MV-4-11 (cell line): ENCODE measurements at regions not wholly inside any gene's neighbourhood (a gene's known extent, or its start where the extent isn't known, plus 50 kb on each side); places are given as distances from the start of the nearest gene placed in this dataset.

Experiments
- DNase-seq: peaks from one replicate; lab custom pipeline; 2025; lab: John Stamatoyannopoulos, UW

- no peak for DNase-seq
Observed at GRCh38 chr1:57722285-57722978, 298.6 kb upstream of the DAB1 start.

- DNase-seq, result no peak
Observed at GRCh38 chr1:57721001-57721400, 297.1 kb upstream of the DAB1 start.

GRCh38 chr1:57719274-57719673, 295.4 kb upstream of the DAB1 start:
- peak; percentile 6 for DNase-seq

GRCh38 chr1:57713501-57713900, 289.6 kb upstream of the DAB1 start:
- no peak for DNase-seq

- DNase-seq, result no peak
Observed at GRCh38 chr1:57712846-57713245, 289.0 kb upstream of the DAB1 start.

- no peak for DNase-seq
Observed at GRCh38 chr1:57711326-57711725, 287.5 kb upstream of the DAB1 start.

GRCh38 chr1:57707631-57708030, 283.8 kb upstream of the DAB1 start:
- no peak for DNase-seq

GRCh38 chr1:57704811-57705210, 281.0 kb upstream of the DAB1 start:
- DNase-seq, result no peak

GRCh38 chr1:57704231-57704630, 280.4 kb upstream of the DAB1 start:
- no peak for DNase-seq

GRCh38 chr1:57696904-57697303, 273.0 kb upstream of the DAB1 start:
- DNase-seq, result no peak

- no peak for DNase-seq
Observed at GRCh38 chr1:57696043-57696442, 272.2 kb upstream of the DAB1 start.

- no peak for DNase-seq
Observed at GRCh38 chr1:57686306-57686705, 262.4 kb upstream of the DAB1 start.

GRCh38 chr1:57683037-57683942, 259.4 kb upstream of the DAB1 start:
- no peak for DNase-seq

- peak; percentile 32 for DNase-seq
Observed at GRCh38 chr1:57678138-57678537, 254.3 kb upstream of the DAB1 start.

GRCh38 chr1:57675776-57676175, 251.9 kb upstream of the DAB1 start:
- no peak for DNase-seq

GRCh38 chr1:57674801-57675200, 250.9 kb upstream of the DAB1 start:
- DNase-seq, result peak; percentile 89

- DNase-seq, result no peak
Observed at GRCh38 chr1:57672346-57673140, 248.7 kb upstream of the DAB1 start.

- no peak for DNase-seq
Observed at GRCh38 chr1:57671750-57672149, 247.9 kb upstream of the DAB1 start.

GRCh38 chr1:57659804-57660203, 235.9 kb upstream of the DAB1 start:
- no peak for DNase-seq

GRCh38 chr1:57655161-57655560, 231.3 kb upstream of the DAB1 start:
- DNase-seq, result no peak

GRCh38 chr1:57644667-57645066, 220.8 kb upstream of the DAB1 start:
- no peak for DNase-seq

- no peak for DNase-seq
Observed at GRCh38 chr1:57638239-57638638, 214.4 kb upstream of the DAB1 start.

GRCh38 chr1:57637155-57637554, 213.3 kb upstream of the DAB1 start:
- DNase-seq, result no peak
